ENCODE measurements at regions not wholly inside any gene's neighbourhood (a gene's known extent, or its start where the extent isn't known, plus 50 kb on each side); places are given as distances from the start of the nearest gene placed in this dataset.

GRCh38 chr19:30226464-30227011, 145.6 kb upstream of the ZNF536 start:
- ATAC-seq = no peak
- Mint-ChIP-seq H3K4me3 (peak overlapping the region; percentile 78), H3K27me3 (peaks cover 80% of the 10 kb centered on the region), H3K27ac (peak overlapping the region; percentile 62), H3K9me3 (ENCODE audit: low read depth) (no peaks in the 10 kb centered on the region), H3K36me3 (peaks cover 5% of the 10 kb centered on the region), H3K4me1 (peaks cover 19% of the 10 kb centered on the region)
- CTCF ChIA-PET = no interaction called here
- DNase-seq = no peak

- no peak for ATAC-seq
- Mint-ChIP-seq H3K9me3 (ENCODE audit: low read depth) (no peaks in the 10 kb centered on the region), H3K36me3 (peaks cover 5% of the 10 kb centered on the region), H3K4me3 (peak overlapping the region; percentile 78), H3K4me1 (peaks cover 19% of the 10 kb centered on the region), H3K27me3 (peaks cover 76% of the 10 kb centered on the region), H3K27ac (peak overlapping the region; percentile 62)
- CTCF ChIA-PET = no interaction called here
- no peak for DNase-seq
Measured at GRCh38 chr19:30227012-30227621, 145.1 kb upstream of the ZNF536 start.

- peaks cover 19% of the 10 kb centered on the region for H3K4me1 Mint-ChIP-seq
- H3K27ac Mint-ChIP-seq = no peak overlapping the region
- H3K9me3 Mint-ChIP-seq (ENCODE audit: low read depth) = no peaks in the 10 kb centered on the region
- peaks cover 5% of the 10 kb centered on the region for H3K36me3 Mint-ChIP-seq
- H3K27me3 Mint-ChIP-seq = peaks cover 76% of the 10 kb centered on the region
- peak overlapping the region; percentile 78 for H3K4me3 Mint-ChIP-seq
- peak; percentile 73 for ATAC-seq
- DNase-seq = peak; percentile 69
- CTCF ChIA-PET = no interaction called here
Measured at GRCh38 chr19:30227661-30228112, 144.5 kb upstream of the ZNF536 start.

- peaks cover 19% of the 10 kb centered on the region for H3K4me1 Mint-ChIP-seq
- H3K27ac Mint-ChIP-seq = peak overlapping the region; percentile 28
- CTCF ChIA-PET = no interaction called here
- H3K9me3 Mint-ChIP-seq (ENCODE audit: low read depth) = no peaks in the 10 kb centered on the region
- H3K4me3 Mint-ChIP-seq = no peak overlapping the region
- DNase-seq (no peak), ATAC-seq (no peak)
- peaks cover 71% of the 10 kb centered on the region for H3K27me3 Mint-ChIP-seq
- peaks cover 5% of the 10 kb centered on the region for H3K36me3 Mint-ChIP-seq
Measured at GRCh38 chr19:30228113-30228834, 143.9 kb upstream of the ZNF536 start.

GRCh38 chr19:30228835-30229524, 143.2 kb upstream of the ZNF536 start:
- no peak for DNase-seq
- peak overlapping the region; percentile 32 for H3K4me3 Mint-ChIP-seq
- ATAC-seq = no peak
- CTCF ChIA-PET = no interaction called here
- H3K4me1 Mint-ChIP-seq = peaks cover 19% of the 10 kb centered on the region
- peaks cover 5% of the 10 kb centered on the region for H3K36me3 Mint-ChIP-seq
- peak overlapping the region; percentile 36 for H3K27ac Mint-ChIP-seq
- H3K9me3 Mint-ChIP-seq (ENCODE audit: low read depth) = no peaks in the 10 kb centered on the region
- peaks cover 64% of the 10 kb centered on the region for H3K27me3 Mint-ChIP-seq

- Mint-ChIP-seq H3K4me1 (peaks cover 19% of the 10 kb centered on the region), H3K9me3 (ENCODE audit: low read depth) (no peaks in the 10 kb centered on the region)
- DNase-seq = no peak
Measured at GRCh38 chr19:30229525-30230174, 142.5 kb upstream of the ZNF536 start.

GRCh38 chr19:30231408-30232318, 140.5 kb upstream of the ZNF536 start:
- H3K27me3 Mint-ChIP-seq = peaks cover 59% of the 10 kb centered on the region
- CTCF ChIA-PET = no interaction called here
- ATAC-seq (no peak), DNase-seq (no peak)
- H3K4me1 Mint-ChIP-seq = peaks cover 10% of the 10 kb centered on the region
- H3K4me3 Mint-ChIP-seq = no peak overlapping the region
- H3K36me3 Mint-ChIP-seq = no peaks in the 10 kb centered on the region
- no peak overlapping the region for H3K27ac Mint-ChIP-seq
- no peaks in the 10 kb centered on the region for H3K9me3 Mint-ChIP-seq (ENCODE audit: low read depth)

More at GRCh38 chr19:30229525-30230174, 142.5 kb upstream of the ZNF536 start:
- Mint-ChIP-seq H3K36me3 (peaks cover 5% of the 10 kb centered on the region), H3K27ac (no peak overlapping the region), H3K4me3 (no peak overlapping the region), H3K27me3 (peaks cover 58% of the 10 kb centered on the region)
- no peak for ATAC-seq
- CTCF ChIA-PET = no interaction called here

GRCh38 chr19:30233375-30233774, 138.8 kb upstream of the ZNF536 start:
- CTCF ChIA-PET = interaction anchor here (0.6 to 0.7 kb wide), 2 partner anchors 13 to 1919 kb away, joined by 3 read pairs; no protein-coding TSS in a partner anchor

GRCh38 chr19:30235946-30236345, 136.2 kb upstream of the ZNF536 start:
- Mint-ChIP-seq H3K9me3 (ENCODE audit: low read depth) (no peaks in the 10 kb centered on the region), H3K4me1 (no peaks in the 10 kb centered on the region), H3K36me3 (no peaks in the 10 kb centered on the region), H3K4me3 (no peak overlapping the region), H3K27me3 (peaks cover 38% of the 10 kb centered on the region), H3K27ac (no peak overlapping the region)
- CTCF ChIA-PET = no interaction called here
- ATAC-seq = no peak
- DNase-seq = no peak

More at GRCh38 chr19:30233375-30233774, 138.8 kb upstream of the ZNF536 start:
- Mint-ChIP-seq H3K27ac (no peak overlapping the region), H3K27me3 (peaks cover 56% of the 10 kb centered on the region), H3K4me3 (no peak overlapping the region), H3K4me1 (peaks cover 4% of the 10 kb centered on the region), H3K9me3 (ENCODE audit: low read depth) (no peaks in the 10 kb centered on the region), H3K36me3 (no peaks in the 10 kb centered on the region)
- ATAC-seq (no peak), DNase-seq (no peak)

- DNase-seq (no peak), ATAC-seq (no peak)
- Mint-ChIP-seq H3K36me3 (no peaks in the 10 kb centered on the region), H3K4me1 (no peaks in the 10 kb centered on the region), H3K27ac (no peak overlapping the region), H3K27me3 (peaks cover 31% of the 10 kb centered on the region), H3K4me3 (no peak overlapping the region), H3K9me3 (ENCODE audit: low read depth) (no peaks in the 10 kb centered on the region)
- CTCF ChIA-PET = interaction anchor here (1.2 kb wide), 1 partner anchor 11 kb away, joined by 3 read pairs; no protein-coding TSS in a partner anchor
Measured at GRCh38 chr19:30236587-30236986, 135.6 kb upstream of the ZNF536 start.

GRCh38 chr19:30237140-30237539, 135.0 kb upstream of the ZNF536 start:
- no peak overlapping the region for H3K27ac Mint-ChIP-seq
- ATAC-seq = no peak

GRCh38 chr19:30240904-30241695, 131.1 kb upstream of the ZNF536 start:
- Mint-ChIP-seq H3K9me3 (ENCODE audit: low read depth) (no peaks in the 10 kb centered on the region), H3K4me3 (no peak overlapping the region), H3K27me3 (peaks cover 17% of the 10 kb centered on the region), H3K36me3 (no peaks in the 10 kb centered on the region), H3K27ac (no peak overlapping the region), H3K4me1 (no peaks in the 10 kb centered on the region)
- ATAC-seq (no peak), DNase-seq (no peak)
- CTCF ChIA-PET = no interaction called here

More at GRCh38 chr19:30237140-30237539, 135.0 kb upstream of the ZNF536 start:
- peaks cover 29% of the 10 kb centered on the region for H3K27me3 Mint-ChIP-seq
- no peak overlapping the region for H3K4me3 Mint-ChIP-seq
- CTCF ChIA-PET = interaction anchor here (1.2 kb wide), 1 partner anchor 11 kb away, joined by 3 read pairs; no protein-coding TSS in a partner anchor
- H3K9me3 Mint-ChIP-seq (ENCODE audit: low read depth) = no peaks in the 10 kb centered on the region
- no peaks in the 10 kb centered on the region for H3K4me1 Mint-ChIP-seq
- H3K36me3 Mint-ChIP-seq = no peaks in the 10 kb centered on the region
- DNase-seq = no peak
